GM18909 (cell line): ENCODE measurements at regions not wholly inside any gene's neighbourhood (a gene's known extent, or its start where the extent isn't known, plus 50 kb on each side); places are given as distances from the start of the nearest gene placed in this dataset.
"Not testable (repeated sequence)": the region's sequence is repeated elsewhere in the genome, so short reads cannot be mapped to it uniquely, and the experiment has no call there.

Experiments
- ATAC-seq: cut with Tn5 transposase; IDR thresholded peaks from one replicate; pipeline ENCODE4 v1.9.1; 2021; ENCODE audit warnings: mild to moderate bottlenecking; ENCODE audit not compliant: unreplicated experiment, poor library complexity

GRCh38 chr14:40954448-40955130 is 652.1 kb upstream of the LRFN5 start:
- ATAC-seq, result not testable (repeated sequence)

DNA sequence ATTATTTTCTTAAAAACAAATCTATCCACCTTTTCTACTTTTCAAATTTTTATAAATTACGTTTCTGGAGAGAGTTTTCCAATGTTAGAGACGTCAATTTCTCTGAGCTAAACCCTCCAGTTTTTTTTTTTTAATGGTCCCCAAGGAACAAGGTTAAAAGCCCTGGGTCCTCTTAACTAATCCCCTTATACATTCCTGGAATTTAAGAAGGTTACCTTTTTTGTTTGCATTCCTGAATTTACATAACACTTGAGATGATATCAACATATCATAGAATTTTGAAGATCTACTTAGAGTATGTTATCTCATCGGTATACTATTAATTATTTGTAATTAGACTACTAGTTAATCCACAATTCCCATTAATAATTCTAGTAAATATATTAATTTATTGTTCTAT is 662.2 kb upstream of the LRFN5 start:
- ATAC-seq, result no peak

- no peak for ATAC-seq
These were observed 669.8 kb upstream of the LRFN5 start for GRCh38 chr14:40936861-40937260.

GRCh38 chr14:40920380-40920779 is 686.3 kb upstream of the LRFN5 start:
- no peak for ATAC-seq

DNA sequence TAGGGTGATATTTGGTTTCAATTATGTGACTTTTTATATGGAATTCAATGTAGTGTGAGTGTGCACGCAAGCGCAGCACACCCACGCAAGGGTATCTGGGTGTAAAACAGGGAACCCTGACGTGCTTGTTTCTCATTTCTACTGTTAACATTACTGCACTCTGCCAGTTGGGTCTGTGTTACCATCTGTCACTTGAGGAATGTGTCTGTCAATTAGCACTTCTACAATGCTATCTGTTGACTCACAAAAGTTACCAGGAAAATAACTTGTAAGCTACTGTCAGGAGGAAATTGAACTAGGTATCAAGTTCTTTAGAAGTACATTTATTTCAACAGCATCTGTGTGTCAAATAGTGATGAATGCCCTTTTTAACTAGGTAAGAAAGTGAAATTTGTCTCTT is 695.5 kb upstream of the LRFN5 start:
- ATAC-seq, result no peak

GRCh38 chr14:40909906-40910305 is 696.8 kb upstream of the LRFN5 start:
- no peak for ATAC-seq

DNA sequence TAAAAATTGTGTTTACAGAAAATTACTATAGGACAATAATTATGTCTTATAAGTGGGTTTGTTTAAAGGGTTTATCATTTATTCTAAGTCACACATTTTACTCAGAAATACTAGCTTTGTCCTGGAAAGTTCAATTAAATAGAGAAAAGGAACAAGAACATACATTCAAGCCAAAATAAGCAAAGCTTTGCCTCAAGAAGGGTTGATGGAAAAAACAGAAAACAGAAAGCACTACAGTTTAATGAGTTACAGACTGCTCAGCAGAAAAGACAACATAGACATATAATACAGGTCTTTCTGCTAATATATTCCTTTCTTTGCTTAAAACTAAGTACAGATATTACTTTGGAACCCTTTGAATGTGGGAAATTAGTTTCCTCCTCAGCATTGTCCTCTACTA is 703.0 kb upstream of the LRFN5 start:
- ATAC-seq, result no peak

GRCh38 chr14:40899435-40899834 is 707.2 kb upstream of the LRFN5 start:
- ATAC-seq, result no peak

DNA sequence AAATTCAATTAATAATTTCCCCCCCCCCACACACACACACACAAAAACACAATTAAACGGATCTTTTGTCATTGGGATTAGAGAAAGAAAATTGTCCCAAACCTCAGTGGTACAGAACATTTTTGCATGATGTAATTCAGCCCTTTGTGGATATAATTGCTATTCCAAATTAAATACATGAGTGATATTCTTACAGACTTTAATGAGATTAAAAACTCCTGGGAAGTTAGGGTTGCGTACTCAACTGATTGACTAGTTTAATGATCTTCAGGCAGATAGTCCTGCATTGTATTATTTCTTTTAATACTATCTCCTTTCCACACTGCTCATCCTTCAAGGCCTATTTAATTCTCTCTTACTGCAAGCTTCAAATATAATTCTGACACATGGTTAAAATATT is 711.8 kb upstream of the LRFN5 start:
- no peak for ATAC-seq

- no peak for ATAC-seq
These were observed 717.5 kb upstream of the LRFN5 start for GRCh38 chr14:40889126-40889525.

GRCh38 chr14:40887912-40888311 is 718.8 kb upstream of the LRFN5 start:
- no peak for ATAC-seq

GRCh38 chr14:40870252-40870651 is 736.4 kb upstream of the LRFN5 start:
- no peak for ATAC-seq

DNA sequence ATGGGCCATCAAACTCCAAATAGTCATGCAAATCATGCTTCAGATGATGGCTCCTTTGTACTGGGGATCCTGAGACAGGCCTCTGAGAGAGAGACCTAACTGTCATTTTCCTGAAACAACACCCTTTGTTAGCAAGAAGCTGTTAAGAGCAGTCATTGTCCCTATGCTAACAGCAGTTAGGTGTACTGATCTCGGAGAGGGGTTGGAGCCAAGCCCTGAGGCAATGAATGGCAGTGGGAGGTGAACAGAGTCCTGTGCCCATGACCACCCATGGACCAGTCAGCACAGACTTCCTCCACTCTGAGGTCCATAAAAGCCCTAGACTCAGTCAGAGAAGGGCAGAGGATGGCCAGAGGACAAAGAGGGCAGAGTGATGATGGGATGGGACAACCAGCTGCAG is 747.6 kb upstream of the LRFN5 start:
- no peak for ATAC-seq

GRCh38 chr14:40855343-40855742 is 751.3 kb upstream of the LRFN5 start:
- ATAC-seq, result no peak

DNA sequence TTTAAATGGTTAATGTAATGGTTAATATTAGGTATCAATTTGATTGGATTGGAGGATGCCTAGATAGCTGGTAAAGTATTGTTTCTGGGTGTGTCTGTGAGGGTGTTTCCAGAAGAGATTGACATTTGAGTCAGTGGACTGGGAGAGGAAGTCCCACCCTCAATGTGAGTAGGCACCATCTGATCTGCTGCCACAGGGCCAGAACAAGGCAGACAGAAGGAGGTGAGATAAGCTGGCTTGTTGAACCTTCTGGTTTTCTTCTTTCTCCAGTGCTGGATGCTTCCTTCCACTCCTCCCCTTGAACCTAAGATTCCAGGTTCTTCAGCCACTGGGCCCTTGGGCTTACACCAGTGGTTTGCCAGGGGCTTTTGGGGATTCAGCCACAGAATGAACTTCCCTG is 756.5 kb upstream of the LRFN5 start:
- ATAC-seq, result no peak

GRCh38 chr14:40847480-40847879 is 759.2 kb upstream of the LRFN5 start:
- ATAC-seq, result no peak

DNA sequence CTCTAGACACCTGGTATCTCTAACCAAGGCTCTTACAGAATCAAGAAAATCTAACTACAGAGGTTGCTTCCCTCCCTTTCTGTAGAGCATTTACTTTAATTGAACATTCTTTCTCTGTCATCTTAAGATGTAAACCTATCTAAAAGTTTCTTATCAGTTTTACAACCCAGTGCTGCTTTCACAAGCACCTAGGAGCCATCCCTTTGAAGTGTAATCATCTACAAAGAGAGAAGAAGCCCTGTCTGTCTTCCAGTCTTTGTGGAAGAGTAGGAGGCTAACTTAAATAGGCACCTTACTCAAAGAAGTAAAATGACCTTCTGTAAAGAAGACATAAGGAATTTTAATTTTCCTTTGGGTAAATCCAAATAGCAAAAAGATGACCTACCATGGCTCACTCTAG is 763.9 kb upstream of the LRFN5 start:
- ATAC-seq, result no peak

DNA sequence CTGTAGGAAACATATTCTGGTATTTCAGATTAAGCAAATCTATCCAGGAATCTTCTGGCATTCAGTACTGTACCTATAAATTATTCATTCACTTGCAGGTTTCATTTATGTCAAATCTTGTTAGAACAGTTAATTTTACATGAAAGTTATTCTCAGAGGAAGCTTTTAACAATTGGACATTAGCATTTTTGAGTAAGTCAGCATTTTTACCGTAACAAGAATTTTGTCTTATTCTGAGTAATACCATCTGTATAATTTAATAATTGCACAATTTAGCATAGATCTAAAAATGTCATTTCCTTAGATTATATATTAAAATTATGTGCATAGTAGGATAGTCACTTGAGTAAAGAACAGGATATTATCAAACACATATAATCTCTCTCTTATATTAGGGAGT is 764.8 kb upstream of the LRFN5 start:
- no peak for ATAC-seq

- no peak for ATAC-seq
These were observed 768.1 kb upstream of the LRFN5 start for GRCh38 chr14:40838601-40839000.

GRCh38 chr14:40806471-40806870 is 800.2 kb upstream of the LRFN5 start:
- ATAC-seq, result no peak

DNA sequence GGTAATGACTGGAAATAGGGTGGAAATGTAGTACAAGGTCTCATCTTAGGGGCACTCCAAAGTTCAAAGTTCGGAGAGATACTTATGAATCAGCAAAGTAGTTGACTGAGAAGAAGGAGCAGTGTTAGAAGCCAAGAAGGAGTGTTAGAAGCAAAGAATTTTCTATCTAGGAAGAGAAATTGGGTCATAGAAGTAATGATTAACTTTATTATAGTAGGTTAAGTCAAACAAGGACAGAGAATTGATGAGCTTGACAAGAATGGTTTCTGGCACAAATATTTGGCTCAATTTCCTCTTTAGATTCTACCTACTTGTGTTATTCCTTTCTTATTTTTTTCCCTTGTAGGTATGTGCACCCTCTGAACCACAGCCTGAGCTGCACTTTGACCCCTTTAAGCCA is 810.5 kb upstream of the LRFN5 start:
- no peak for ATAC-seq

- ATAC-seq, result no peak
These were observed 821.8 kb upstream of the LRFN5 start for GRCh38 chr14:40784860-40785259.

- no peak for ATAC-seq
These were observed 844.0 kb upstream of the LRFN5 start for GRCh38 chr14:40762685-40763084.
